T-cell (primary cell): ENCODE measurements at regions not wholly inside any gene's neighbourhood (a gene's known extent, or its start where the extent isn't known, plus 50 kb on each side); places are given as distances from the start of the nearest gene placed in this dataset.

Experiments
- ATAC-seq, 4 experiments: fragments of 200-7000 bp in 3 of 4; fragments of 150-1000 bp in 1 of 4; cut with Tn5 transposase; replicated peaks in 1 of 4; 1 replicate in 3 of 4; 2 replicates in 1 of 4; pipeline ENCODE4 v1.10.0; 2021; ENCODE audit warnings: moderate library complexity in 3 of 4, mild to moderate bottlenecking in 2 of 4, moderate number of reproducible peaks in 1 of 4
- CTCF ChIA-PET, 2 donors: fragments of 300-600 bp; sonication (Branson Sonifier 250); formaldehyde crosslinking; loops; one replicate each; lab custom pipeline; 2022; ENCODE audit warnings: antibody characterized with exemption in 2 of 2; lab: Charles Lee
- POLR2A ChIA-PET, 2 donors: fragments of 300-600 bp; sonication (Branson Sonifier 250); formaldehyde crosslinking; loops; one replicate each; lab custom pipeline; 2022; ENCODE audit warnings: antibody characterized with exemption in 2 of 2; lab: Charles Lee
- DNase-seq, 35 experiments: peaks; one replicate each; pipeline versions ENCODE4 v3.0.0 to v3.0.0-alpha.2; 2013 to 2023
- H3K27ac ChIP-seq: one replicate; pipeline ENCODE4 v1.5.1; 2013; ENCODE audit warnings: low read length
- H3K27me3 ChIP-seq, 2 experiments: replicated peaks in 1 of 2; 1 replicate in 1 of 2; 2 replicates in 1 of 2; pipeline versions ENCODE4 v1.6.1 to v1.7.0; 2013; ENCODE audit warnings: low read length in 1 of 2, mixed read lengths in 1 of 2; ENCODE audit not compliant: control insufficient read depth in 2 of 2, insufficient read depth in 2 of 2; ENCODE audit errors: extremely low read depth in 1 of 2
- H3K36me3 ChIP-seq, 2 donors: 1 replicate in 1 of 2; 2 replicates in 1 of 2; pipeline versions ENCODE4 v1.6.1 to v1.7.0; 2013; ENCODE audit warnings: low read length in 1 of 2; ENCODE audit not compliant: control insufficient read depth in 2 of 2, insufficient read depth in 1 of 2; ENCODE audit errors: extremely low read depth in 1 of 2
- H3K4me1 ChIP-seq, 2 experiments: 1 replicate in 1 of 2; 2 replicates in 1 of 2; pipeline versions ENCODE4 v1.6.1 to v1.7.0; 2013; ENCODE audit warnings: low read length in 2 of 2, mixed read lengths in 1 of 2; ENCODE audit not compliant: insufficient read depth in 2 of 2, control insufficient read depth in 1 of 2; ENCODE audit errors: extremely low read depth in 1 of 2
- H3K4me3 ChIP-seq, 2 donors: 1 replicate in 1 of 2; 2 replicates in 1 of 2; pipeline versions ENCODE4 v1.5.1 to v1.7.0; 2013; ENCODE audit warnings: mild to moderate bottlenecking in 2 of 2, low read length in 1 of 2, moderate library complexity in 1 of 2; ENCODE audit not compliant: control insufficient read depth in 1 of 2; ENCODE audit errors: extremely low read depth in 1 of 2
- H3K9me3 ChIP-seq: 2 replicates; pipeline ENCODE4 v1.7.0; 2013
- H3K27ac Mint-ChIP-seq, 2 donors: one replicate each; pipeline ENCODE4 v1.8.0; 2020 to 2021; ENCODE audit warnings: mild to moderate bottlenecking in 2 of 2, mixed read lengths in 2 of 2
- H3K27me3 Mint-ChIP-seq, 2 donors: one replicate each; pipeline ENCODE4 v1.8.0; 2021 to 2022; ENCODE audit warnings: mixed read lengths in 2 of 2
- H3K36me3 Mint-ChIP-seq: one replicate; pipeline ENCODE4 v1.8.0; 2021; ENCODE audit warnings: mixed read lengths
- H3K4me1 Mint-ChIP-seq, 3 donors: one replicate each; pipeline ENCODE4 v1.8.0; 2020 to 2022; ENCODE audit warnings: mixed read lengths in 3 of 3, mild to moderate bottlenecking in 1 of 3
- H3K4me3 Mint-ChIP-seq, 3 donors: one replicate each; pipeline ENCODE4 v1.8.0; 2020 to 2022; ENCODE audit warnings: mild to moderate bottlenecking in 3 of 3, mixed read lengths in 3 of 3, moderate library complexity in 3 of 3
- H3K9me3 Mint-ChIP-seq, 3 donors: one replicate each; pipeline ENCODE4 v1.8.0; 2020 to 2022; ENCODE audit warnings: mixed read lengths in 3 of 3
- WGBS: methylation state at CpG from one replicate; pipeline ENCODE4 v1.1.5; 2013; ENCODE audit warnings: missing lambda C conversion rate; ENCODE audit not compliant: insufficient coverage; 5-methylcytosine and 5-hydroxymethylcytosine counted together

GRCh38 chr2:12320027-12320734 is 396.6 kb upstream of the TRIB2 start:
- POLR2A ChIA-PET: no interaction called here
- Histone ChIP-seq H3K36me3 (no peaks in the 10 kb centered on the region), H3K4me3 (no peak overlapping the region), H3K9me3 (no peaks in the 10 kb centered on the region), H3K27ac (no peak overlapping the region), H3K27me3 (no peaks in the 10 kb centered on the region), H3K4me1 (no peaks in the 10 kb centered on the region)
- Mint-ChIP-seq H3K27me3 (no peaks in the 10 kb centered on the region), H3K9me3 (no peaks in the 10 kb centered on the region), H3K27ac (no peak overlapping the region), H3K4me3 (no peak overlapping the region), H3K36me3 (no peaks in the 10 kb centered on the region), H3K4me1 (peaks cover 0 to 2% (median 0%) of the 10 kb centered on the region in 3 donors)
- no peak for ATAC-seq
- CTCF ChIA-PET: interaction anchor here in 1 of 2 donors (1.2 kb wide), 1 partner anchor 14 kb away, joined by 3 read pairs; no protein-coding TSS in a partner anchor
- no peak for DNase-seq
- WGBS: 85% methylated on average over 3 of the region's 7 CpGs

- no peaks in the 10 kb centered on the region for H3K9me3 ChIP-seq
- DNase-seq (no peak), ATAC-seq (no peak)
- no peaks in the 10 kb centered on the region for H3K9me3 Mint-ChIP-seq
- H3K36me3 ChIP-seq: no peaks in the 10 kb centered on the region
- H3K27ac ChIP-seq: no peak overlapping the region
- H3K27me3 Mint-ChIP-seq: no peaks in the 10 kb centered on the region
- POLR2A ChIA-PET: no interaction called here
- H3K4me3 ChIP-seq: no peak overlapping the region
- WGBS: 87% methylated on average over 3 of the region's 7 CpGs
- peaks cover 0 to 6% (median 2%) of the 10 kb centered on the region in 3 donors for H3K4me1 Mint-ChIP-seq
- no peaks in the 10 kb centered on the region for H3K4me1 ChIP-seq
- H3K27ac Mint-ChIP-seq: no peak overlapping the region
- H3K4me3 Mint-ChIP-seq: no peak overlapping the region
- H3K36me3 Mint-ChIP-seq: no peaks in the 10 kb centered on the region
- CTCF ChIA-PET: no interaction called here
- H3K27me3 ChIP-seq: no peaks in the 10 kb centered on the region
These were observed 395.6 kb upstream of the TRIB2 start for GRCh38 chr2:12320991-12321641.

GRCh38 chr2:12321886-12322285 is 394.9 kb upstream of the TRIB2 start:
- H3K27me3 ChIP-seq: no peaks in the 10 kb centered on the region
- H3K27ac ChIP-seq: no peak overlapping the region
- Mint-ChIP-seq H3K4me3 (no peak overlapping the region), H3K4me1 (peaks cover 0 to 13% (median 2%) of the 10 kb centered on the region in 3 donors), H3K36me3 (no peaks in the 10 kb centered on the region), H3K27ac (no peak overlapping the region), H3K9me3 (no peaks in the 10 kb centered on the region), H3K27me3 (no peaks in the 10 kb centered on the region)
- H3K4me3 ChIP-seq: no peak overlapping the region
- ATAC-seq (no peak), DNase-seq (no peak)
- no peaks in the 10 kb centered on the region for H3K4me1 ChIP-seq
- WGBS: 100% methylated on average over 2 of the region's 2 CpGs
- ChIA-PET POLR2A (no interaction called here), CTCF (no interaction called here)
- H3K9me3 ChIP-seq: no peaks in the 10 kb centered on the region
- H3K36me3 ChIP-seq: no peaks in the 10 kb centered on the region

GRCh38 chr2:12325806-12326205 is 390.9 kb upstream of the TRIB2 start:
- no peak overlapping the region for H3K4me3 Mint-ChIP-seq
- no peak overlapping the region for H3K27ac ChIP-seq
- no peaks in the 10 kb centered on the region for H3K4me1 ChIP-seq
- H3K4me3 ChIP-seq: no peak overlapping the region
- CTCF ChIA-PET: no interaction called here
- H3K4me1 Mint-ChIP-seq: peaks cover 0 to 16% (median 0%) of the 10 kb centered on the region in 3 donors
- no peaks in the 10 kb centered on the region for H3K36me3 ChIP-seq
- H3K9me3 ChIP-seq: no peaks in the 10 kb centered on the region
- H3K9me3 Mint-ChIP-seq: no peaks in the 10 kb centered on the region
- POLR2A ChIA-PET: no interaction called here
- no peaks in the 10 kb centered on the region for H3K36me3 Mint-ChIP-seq
- no peaks in the 10 kb centered on the region for H3K27me3 Mint-ChIP-seq
- no peak overlapping the region for H3K27ac Mint-ChIP-seq
- WGBS: 94% methylated on average over 8 of the region's 9 CpGs
- ATAC-seq (no peak), DNase-seq (no peak)
- no peaks in the 10 kb centered on the region for H3K27me3 ChIP-seq

GRCh38 chr2:12326449-12327190 is 390.1 kb upstream of the TRIB2 start:
- Mint-ChIP-seq H3K9me3 (peaks cover 0 to 3% (median 0%) of the 10 kb centered on the region in 3 donors), H3K4me3 (no peak overlapping the region), H3K36me3 (peaks cover 3% of the 10 kb centered on the region), H3K27me3 (peaks cover 0 to 3% of the 10 kb centered on the region in 2 donors), H3K27ac (no peak overlapping the region), H3K4me1 (peaks cover 0 to 16% (median 0%) of the 10 kb centered on the region in 3 donors)
- no peaks in the 10 kb centered on the region for H3K36me3 ChIP-seq
- no peak overlapping the region for H3K4me3 ChIP-seq
- CTCF ChIA-PET: interaction anchor here (0.6 to 0.7 kb wide), 4 partner anchors 7 to 539 kb away, joined by 3 to 11 read pairs (median 3); no protein-coding TSS in a partner anchor
- POLR2A ChIA-PET: no interaction called here
- ATAC-seq: peak in 1 of 4 experiments; percentile 52
- no peaks in the 10 kb centered on the region for H3K9me3 ChIP-seq
- H3K27ac ChIP-seq: no peak overlapping the region
- H3K27me3 ChIP-seq: no peaks in the 10 kb centered on the region
- 100% methylated on average over 7 of the region's 12 CpGs for WGBS
- DNase-seq: peak in 12 of 35 experiments; percentile 6 to 41 (median 15)
- no peaks in the 10 kb centered on the region for H3K4me1 ChIP-seq

- ChIA-PET POLR2A (no interaction called here), CTCF (no interaction called here)
- H3K4me3 Mint-ChIP-seq: no peak overlapping the region
- H3K27me3 Mint-ChIP-seq: peaks cover 0 to 9% of the 10 kb centered on the region in 2 donors
- H3K27ac Mint-ChIP-seq: no peak overlapping the region
- H3K27me3 ChIP-seq: no peaks in the 10 kb centered on the region
- WGBS: 98% methylated on average over 3 of the region's 3 CpGs
- H3K9me3 Mint-ChIP-seq: peaks cover 0 to 4% (median 0%) of the 10 kb centered on the region in 3 donors
- no peak overlapping the region for H3K4me3 ChIP-seq
- H3K27ac ChIP-seq: no peak overlapping the region
- H3K36me3 ChIP-seq: no peaks in the 10 kb centered on the region
- peaks cover 13 to 24% (median 14%) of the 10 kb centered on the region in 3 donors for H3K4me1 Mint-ChIP-seq
- no peak for DNase-seq
- H3K9me3 ChIP-seq: no peaks in the 10 kb centered on the region
- H3K36me3 Mint-ChIP-seq: peaks cover 4% of the 10 kb centered on the region
- H3K4me1 ChIP-seq: peaks cover 10 to 12% of the 10 kb centered on the region in 2 experiments
- no peak for ATAC-seq
These were observed 385.8 kb upstream of the TRIB2 start for GRCh38 chr2:12330916-12331315.
